Mesenteric fat pad (tissue), 1 donor: ENCODE measurements at regions not wholly inside any gene's neighbourhood (a gene's known extent, or its start where the extent isn't known, plus 50 kb on each side); places are given as distances from the start of the nearest gene placed in this dataset.
"Not testable (repeated sequence)": the region's sequence is repeated elsewhere in the genome, so short reads cannot be mapped to it uniquely, and the experiment has no call there.

Source experiments
- DNase-seq: peaks from one replicate; pipeline ENCODE4 v3.0.0-alpha.2; 2020; ENCODE audit warnings: low spot score
- donor health status: DM: yes; HTN: yes; CAD: no.

- DNase-seq, result no peak
These were observed 245.5 kb upstream of the TCERG1L start for GRCh38 chr10:131556897-131557495.

GRCh38 chr10:131557956-131558355, 246.4 kb upstream of the TCERG1L start:
- not testable (repeated sequence) for DNase-seq

DNA sequence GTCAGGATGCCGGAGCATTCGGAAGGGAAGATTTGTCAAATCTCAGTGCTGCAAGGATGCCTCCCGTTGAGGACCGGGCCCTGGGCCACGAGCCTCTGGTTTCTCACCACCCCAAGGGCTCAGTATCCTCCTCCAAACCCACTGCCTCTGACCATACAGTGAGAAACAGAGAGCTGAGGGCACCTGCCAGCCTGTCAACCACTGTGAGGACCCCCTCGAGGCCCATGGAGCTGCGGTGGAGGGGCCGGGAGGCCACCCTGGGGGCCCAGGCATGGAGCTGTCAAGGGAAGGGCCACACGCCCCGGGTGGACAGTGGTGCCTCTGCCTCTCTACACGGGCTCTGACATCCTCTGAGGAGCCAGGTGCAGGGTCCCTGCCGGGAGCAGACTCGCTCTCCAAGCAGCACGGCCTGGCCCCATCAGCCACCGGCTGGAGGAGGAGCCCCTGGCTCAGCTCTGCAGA, 248.0 kb upstream of the TCERG1L start:
- DNase-seq, result no peak

DNA sequence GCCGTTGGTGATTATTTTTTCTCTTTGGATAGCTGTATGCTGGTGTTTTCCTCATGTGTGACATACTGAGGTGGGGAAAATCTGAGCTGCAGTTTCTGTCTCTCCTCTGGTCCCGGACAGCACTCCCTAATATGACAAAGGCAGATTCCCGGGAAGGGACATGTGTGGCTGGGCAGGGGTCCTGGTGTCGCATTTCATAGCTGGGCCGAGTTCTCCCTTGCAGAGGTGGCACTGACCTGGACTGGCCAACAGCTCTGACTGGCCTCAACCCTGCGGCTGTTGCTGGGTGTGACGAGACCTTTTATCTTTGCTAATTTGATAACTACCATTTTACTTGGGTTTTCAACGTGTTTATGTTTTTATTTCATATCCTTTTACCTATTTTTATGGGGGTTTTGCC, 248.6 kb upstream of the TCERG1L start:
- no peak for DNase-seq

GRCh38 chr10:131560706-131561355, 249.3 kb upstream of the TCERG1L start:
- DNase-seq, result no peak

DNA sequence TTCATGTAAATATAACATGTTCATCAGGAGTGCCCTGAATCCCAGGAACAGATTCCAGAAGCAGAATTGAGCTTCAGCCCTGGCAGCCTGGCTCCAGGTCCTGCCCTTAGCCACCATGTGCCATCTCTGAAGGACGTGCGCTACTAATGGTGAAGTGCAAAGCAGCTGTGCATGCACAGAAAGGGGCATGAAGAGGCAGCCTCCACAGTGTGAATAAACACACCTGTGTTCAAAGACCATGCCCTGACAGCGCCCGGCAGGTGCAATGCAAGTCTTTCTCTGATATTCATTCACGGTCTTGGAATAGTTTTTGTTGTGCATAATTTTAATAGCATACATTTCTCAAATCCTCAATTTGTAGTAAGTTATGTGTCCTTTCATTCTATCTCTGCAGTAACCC, 250.4 kb upstream of the TCERG1L start:
- DNase-seq, result no peak

DNA sequence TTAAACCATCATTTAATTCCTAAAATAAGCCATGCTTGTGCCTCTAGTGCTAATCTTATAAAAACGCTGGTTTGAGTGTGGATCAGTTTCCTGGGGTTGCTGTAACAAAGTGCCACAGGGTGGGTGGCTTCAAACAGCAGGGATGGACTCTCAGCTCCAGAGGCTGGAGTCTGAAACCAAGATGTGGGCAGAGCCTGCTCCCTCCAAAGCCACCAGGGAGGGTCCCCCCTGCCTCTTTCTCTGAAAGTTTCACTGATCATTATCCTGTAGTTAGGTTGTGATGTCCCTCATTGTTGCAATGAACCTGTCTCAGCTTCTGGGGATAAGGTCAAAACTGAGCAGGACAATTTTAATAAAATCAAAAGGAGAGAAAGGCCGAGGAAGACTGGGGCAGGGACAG, 251.9 kb upstream of the TCERG1L start:
- DNase-seq, result no peak

DNA sequence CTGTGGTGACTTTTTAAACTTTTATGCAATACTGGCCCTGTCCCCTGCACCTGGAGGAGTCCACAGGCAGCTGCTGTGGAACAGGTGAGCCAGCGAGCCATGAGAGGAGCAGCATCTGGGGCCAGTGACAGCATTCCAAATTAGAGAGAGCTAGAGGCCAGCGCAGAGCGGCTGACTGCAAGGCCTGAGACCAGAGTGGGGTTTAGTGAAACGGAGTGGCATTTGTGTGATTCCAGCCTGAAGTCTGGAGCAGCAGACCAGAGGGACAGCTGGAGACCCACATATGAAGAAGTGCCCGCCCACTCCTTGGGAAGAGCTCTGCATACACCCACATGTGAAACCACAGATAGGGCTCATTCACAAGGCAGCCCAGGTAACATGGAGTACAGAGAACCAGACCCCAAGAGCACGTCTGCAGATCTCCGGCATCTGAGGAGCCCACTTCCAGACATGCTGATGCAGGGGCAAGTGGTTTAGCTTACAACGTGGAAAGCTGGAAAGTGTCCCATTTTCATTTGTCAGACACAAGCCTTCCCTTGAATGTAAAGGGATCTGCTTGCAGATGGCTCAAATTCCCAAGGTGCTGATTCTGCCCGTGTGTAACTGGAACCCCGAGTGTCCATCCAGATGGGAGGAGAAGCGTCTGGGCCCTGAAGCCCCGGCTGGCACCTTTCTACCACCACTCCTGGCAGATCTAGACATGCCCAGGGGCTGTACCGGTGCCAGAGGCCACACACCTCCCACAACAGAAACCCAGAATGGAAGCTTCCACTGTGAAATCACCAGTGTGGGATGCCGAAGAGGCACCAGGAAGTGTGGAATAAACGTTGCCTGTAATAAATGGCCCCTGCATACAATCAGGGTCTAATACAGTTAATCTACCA, 256.0 kb upstream of the TCERG1L start:
- peak; percentile 69 for DNase-seq

GRCh38 chr10:131568866-131569265, 257.3 kb upstream of the TCERG1L start:
- no peak for DNase-seq

GRCh38 chr10:131569851-131570715, 258.6 kb upstream of the TCERG1L start:
- peak; percentile 77 for DNase-seq

DNA sequence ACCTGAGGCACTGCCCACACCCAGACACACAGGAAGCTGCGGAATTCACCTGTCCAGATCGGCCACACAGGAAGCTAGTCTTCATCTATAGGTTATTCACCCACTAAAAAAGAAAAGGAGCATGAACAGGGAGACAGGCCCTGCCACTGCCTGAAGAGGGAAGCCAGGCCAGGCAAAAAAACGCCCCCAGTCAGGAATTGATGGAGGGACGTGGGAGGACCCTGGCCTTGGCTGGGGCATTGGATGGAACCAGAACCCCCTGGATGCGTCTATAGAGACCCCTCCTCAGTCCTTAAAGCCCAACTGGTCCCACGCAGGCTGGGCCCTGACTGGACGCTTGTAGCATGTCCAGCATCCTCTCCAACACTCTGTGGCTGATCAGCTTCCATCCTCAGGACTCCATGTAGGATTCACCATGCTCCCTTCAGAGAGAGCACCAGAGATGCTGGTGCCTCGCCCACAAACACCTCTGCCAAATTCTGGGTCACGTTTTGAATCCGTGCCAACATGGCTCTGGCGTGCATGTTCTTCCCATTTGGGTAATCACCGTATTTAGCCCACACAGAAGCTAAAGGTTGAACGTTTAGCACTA, 259.3 kb upstream of the TCERG1L start:
- DNase-seq, result peak; percentile 84

DNA sequence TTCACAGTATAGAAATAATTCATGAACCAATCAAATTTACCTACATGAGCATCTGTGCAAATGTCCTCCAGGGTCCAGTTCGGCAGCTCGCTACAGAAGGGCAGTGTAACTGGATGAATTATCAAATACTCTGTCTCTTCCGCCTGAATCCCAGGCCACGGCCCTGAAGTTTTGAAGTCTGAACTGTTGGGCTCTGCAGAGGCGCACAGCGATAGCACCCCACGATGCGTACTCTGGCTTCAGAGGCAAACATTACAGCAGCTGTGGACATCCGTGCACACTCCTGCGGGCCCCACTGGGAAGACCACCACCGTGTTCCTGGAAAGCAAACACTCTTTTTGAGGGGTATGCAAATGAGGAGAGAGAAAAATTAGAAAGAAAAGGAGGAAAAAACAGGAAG, 259.8 kb upstream of the TCERG1L start:
- DNase-seq, result no peak

DNA sequence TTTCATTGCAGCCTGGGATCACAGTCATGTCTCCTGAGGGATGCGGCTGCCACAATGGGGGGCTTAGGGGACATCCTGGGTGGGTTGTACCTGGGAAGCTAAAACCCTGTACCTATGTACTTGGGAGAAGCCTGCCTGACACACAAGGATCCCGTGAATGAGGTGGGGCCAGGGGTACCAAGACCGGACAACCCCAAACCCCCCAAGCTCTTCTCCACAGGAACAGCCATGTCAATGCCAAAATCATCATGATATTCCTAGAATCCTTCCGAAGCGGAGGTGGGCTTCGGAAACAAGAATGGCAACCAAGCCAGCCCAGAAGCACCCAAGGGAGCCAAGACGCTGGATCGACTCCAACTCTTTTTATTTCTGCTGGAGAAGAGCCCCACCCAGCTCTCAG, 260.3 kb upstream of the TCERG1L start:
- DNase-seq, result peak; percentile 60

GRCh38 chr10:131573256-131573655, 261.7 kb upstream of the TCERG1L start:
- DNase-seq, result peak; percentile 78

GRCh38 chr10:131573707-131574106, 262.2 kb upstream of the TCERG1L start:
- peak; percentile 80 for DNase-seq

DNA sequence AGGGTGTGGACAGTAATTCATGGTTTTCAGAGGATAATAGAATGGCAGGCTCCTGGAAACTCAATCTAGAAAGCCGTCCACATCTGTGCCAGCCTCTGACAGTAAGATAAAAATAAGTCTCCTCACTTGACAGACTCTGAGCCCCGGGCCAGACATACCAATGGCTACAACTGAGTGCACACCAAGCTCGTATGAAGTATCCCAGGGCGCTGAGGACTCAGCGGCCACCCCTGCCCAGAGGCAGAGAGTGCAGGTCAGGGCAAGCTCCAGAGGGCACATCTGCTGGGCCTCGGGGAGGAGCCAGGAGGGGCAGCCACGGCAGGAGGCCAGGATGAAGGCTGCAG, 262.8 kb upstream of the TCERG1L start:
- DNase-seq, result no peak

- DNase-seq, result peak; percentile 83
These were observed 263.3 kb upstream of the TCERG1L start for GRCh38 chr10:131574707-131575430.

DNA sequence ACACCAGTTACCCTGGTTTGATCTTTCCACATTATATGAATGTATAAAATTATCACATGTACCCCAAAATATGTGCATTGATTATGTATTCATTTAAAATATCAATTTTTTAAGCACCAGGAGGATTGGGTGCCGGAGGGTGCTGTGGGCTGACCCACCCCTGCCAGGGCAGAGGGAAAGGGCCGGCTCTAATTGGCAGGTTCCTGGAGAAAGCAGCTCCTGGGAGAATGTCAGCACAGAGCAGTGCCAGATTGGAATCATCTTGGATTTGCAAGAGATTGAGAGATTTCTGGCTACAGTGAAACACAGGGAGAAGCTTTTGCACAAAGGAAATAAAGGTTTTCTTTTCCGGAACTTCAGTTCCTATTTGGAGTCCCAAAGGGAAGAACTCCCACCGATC, 264.4 kb upstream of the TCERG1L start:
- DNase-seq, result no peak

DNA sequence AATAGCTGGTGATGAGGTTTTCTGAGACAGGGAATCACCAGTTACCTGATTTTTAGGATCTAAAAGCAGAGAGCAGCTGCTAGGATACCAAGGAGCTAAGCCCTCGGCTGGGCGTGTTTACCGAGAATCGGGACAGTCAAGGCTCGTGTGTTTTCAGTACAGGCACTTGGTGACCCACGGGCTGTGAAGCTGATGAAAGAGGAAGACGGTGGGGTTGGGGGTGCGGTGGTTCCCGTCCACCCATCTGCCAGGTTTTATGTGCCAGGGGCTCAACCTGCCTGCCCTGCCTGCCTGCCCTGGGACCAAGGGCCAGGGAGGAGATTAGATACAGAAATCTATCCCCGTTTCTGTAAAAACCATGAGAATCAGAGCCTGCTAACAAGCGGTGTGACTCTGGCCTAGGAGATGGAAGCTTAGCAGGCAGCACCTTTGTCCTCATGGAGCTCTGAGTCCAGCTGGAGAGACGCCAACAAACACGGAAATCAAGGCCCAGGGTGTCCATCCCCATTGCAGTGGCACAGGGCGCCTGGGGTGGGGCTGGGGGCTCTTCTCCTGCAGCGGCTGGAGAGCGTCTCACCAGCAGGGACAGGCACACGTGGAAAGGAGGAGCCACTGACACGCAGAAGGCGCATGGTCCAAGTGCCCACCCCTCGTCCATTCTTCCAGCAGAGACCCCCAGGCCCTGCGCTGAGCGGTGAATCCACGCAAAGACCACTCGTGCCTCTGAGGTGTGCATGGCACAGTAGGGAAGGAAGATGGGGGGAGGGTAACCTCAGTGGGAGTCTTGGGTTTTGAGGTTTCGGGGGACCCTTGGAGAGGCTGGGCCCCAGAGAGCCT, 265.0 kb upstream of the TCERG1L start:
- no peak for DNase-seq
